B cell (primary cell): ENCODE measurements at regions not wholly inside any gene's neighbourhood (a gene's known extent, or its start where the extent isn't known, plus 50 kb on each side); places are given as distances from the start of the nearest gene placed in this dataset.

ENCODE experiments used
- ATAC-seq: fragments of 200-7000 bp; cut with Tn5 transposase; one replicate; pipeline ENCODE4 v1.10.0; 2021; ENCODE audit warnings: low read depth, mild to moderate bottlenecking, moderate number of reproducible peaks, moderate library complexity
- CTCF ChIA-PET: fragments of 350-600 bp; sonication (Branson Sonifier 250); formaldehyde crosslinking; loops from one replicate; lab custom pipeline; 2021; ENCODE audit warnings: antibody characterized with exemption, inconsistent platforms; lab: Charles Lee
- POLR2A ChIA-PET: fragments of 350-600 bp; sonication (Branson Sonifier 250); formaldehyde crosslinking; loops from one replicate; lab custom pipeline; 2021; ENCODE audit warnings: antibody characterized with exemption; lab: Charles Lee
- DNase-seq: peaks from one replicate; pipeline ENCODE4 v3.0.0; 2013
- H2AFZ ChIP-seq: 2 replicates; pipeline ENCODE4 v1.6.1; 2012; ENCODE audit warnings: mild to moderate bottlenecking, low read depth, low read length; ENCODE audit not compliant: insufficient read depth, poor library complexity, severe bottlenecking
- H3K27ac ChIP-seq, 2 donors: 1 replicate in 1 of 2; 2 replicates in 1 of 2; pipeline ENCODE4 v1.5.1; 2012 to 2013; ENCODE audit warnings: low read length in 2 of 2, mild to moderate bottlenecking in 2 of 2, moderate library complexity in 1 of 2
- H3K27me3 ChIP-seq, 4 experiments: fragments of 200-600 bp in 1 of 4; sonication (generic) in 1 of 4; replicated peaks in 1 of 4; 1 replicate in 2 of 4; 2 replicates in 2 of 4; pipeline versions ENCODE4 v1.6.1 to v1.7.0; 2013 to 2016; ENCODE audit warnings: low read length in 3 of 4, mild to moderate bottlenecking in 2 of 4, mixed read lengths in 1 of 4, moderate library complexity in 1 of 4; ENCODE audit not compliant: insufficient read depth in 4 of 4, control insufficient read depth in 3 of 4; ENCODE audit errors: control extremely low read depth in 1 of 4
- H3K36me3 ChIP-seq, 2 experiments: replicated peaks in 1 of 2; 1 replicate in 1 of 2; 2 replicates in 1 of 2; pipeline versions ENCODE4 v1.6.1 to v1.7.1; 2013; ENCODE audit warnings: low read length in 1 of 2; ENCODE audit not compliant: insufficient read depth in 2 of 2, control insufficient read depth in 1 of 2; ENCODE audit errors: control extremely low read depth in 1 of 2, extremely low read depth in 1 of 2
- H3K4me1 ChIP-seq, 2 donors: fragments of 200-600 bp in 1 of 2; sonication (generic) in 1 of 2; 1 replicate in 1 of 2; 2 replicates in 1 of 2; pipeline versions ENCODE4 v1.5.1 to v1.6.1; 2013 to 2017; ENCODE audit warnings: low read length in 2 of 2; ENCODE audit not compliant: control insufficient read depth in 2 of 2, insufficient read depth in 2 of 2
- H3K4me2 ChIP-seq: replicated peaks from 2 replicates; pipeline ENCODE3; 2012; ENCODE audit warnings: mild to moderate bottlenecking, low read depth, low read length; ENCODE audit not compliant: poor library complexity, severe bottlenecking
- H3K4me3 ChIP-seq, 5 experiments: fragments of 200-600 bp in 1 of 5; sonication (generic) in 1 of 5; 1 replicate in 3 of 5; 2 replicates in 2 of 5; pipeline versions ENCODE4 v1.5.1 to v1.7.0; 2011 to 2016; ENCODE audit warnings: low read length in 4 of 5, mild to moderate bottlenecking in 4 of 5, low read depth in 2 of 5, control low read depth in 1 of 5, moderate library complexity in 1 of 5; ENCODE audit not compliant: insufficient read depth in 1 of 5; ENCODE audit errors: control extremely low read depth in 1 of 5, extremely low read depth in 1 of 5
- H3K79me2 ChIP-seq: fragments of 200-600 bp; sonication (generic); one replicate; pipeline ENCODE4 v1.6.0; 2016; ENCODE audit warnings: low read length; ENCODE audit not compliant: control insufficient read depth, insufficient read depth
- H3K9ac ChIP-seq: fragments of 200-600 bp; sonication (generic); 2 replicates; pipeline ENCODE4 v1.6.1; 2017; ENCODE audit warnings: mild to moderate bottlenecking, low read length, moderate library complexity
- H3K9me3 ChIP-seq, 3 donors: one replicate each; pipeline versions ENCODE4 v1.6.1 to v1.7.1; 2013; ENCODE audit warnings: low read length in 2 of 3; ENCODE audit not compliant: control insufficient read depth in 2 of 3, insufficient read depth in 1 of 3; ENCODE audit errors: control extremely low read depth in 1 of 3
- H4K20me1 ChIP-seq: 2 replicates; pipeline ENCODE4 v1.6.0; 2012; ENCODE audit warnings: mild to moderate bottlenecking, low read length; ENCODE audit not compliant: insufficient read depth, control insufficient read depth, poor library complexity, severe bottlenecking
- H3K27ac Mint-ChIP-seq: one replicate; pipeline ENCODE4 v1.8.0; 2021; ENCODE audit warnings: mixed read lengths
- H3K27me3 Mint-ChIP-seq: one replicate; pipeline ENCODE4 v1.8.0; 2021; ENCODE audit warnings: mixed read lengths
- H3K4me1 Mint-ChIP-seq: one replicate; pipeline ENCODE4 v1.8.0; 2021; ENCODE audit warnings: mixed read lengths
- H3K4me3 Mint-ChIP-seq: one replicate; pipeline ENCODE4 v1.8.0; 2021; ENCODE audit warnings: mixed read lengths
- H3K9me3 Mint-ChIP-seq: one replicate; pipeline ENCODE4 v1.8.0; 2022; ENCODE audit warnings: mixed read lengths; ENCODE audit not compliant: insufficient read depth
- CTCF ChIP-seq: fragments of 200-600 bp; IDR thresholded peaks from one replicate; pipeline ENCODE4 v1.8.0; 2022; ENCODE audit warnings: antibody characterized with exemption, mild to moderate bottlenecking
- EZH2 ChIP-seq: IDR thresholded peaks from 2 replicates; pipeline ENCODE4 v1.6.1; 2012; ENCODE audit warnings: borderline replicate concordance, low read depth, mild to moderate bottlenecking, moderate library complexity, low read length; ENCODE audit not compliant: insufficient read depth, poor library complexity, severe bottlenecking
- WGBS: methylation state at CpG from one replicate; pipeline ENCODE4 v1.1.5; 2013; ENCODE audit warnings: missing lambda C conversion rate; ENCODE audit not compliant: insufficient coverage; 5-methylcytosine and 5-hydroxymethylcytosine counted together
- intact Hi-C: fragments of 100-400 bp; cut with micrococcal nuclease; formaldehyde crosslinking; loops from one replicate; pipeline ENCODE4 v1.10.0; 2022

GRCh38 chr1:59126366-59126765, 170.5 kb upstream of the FGGY start:
- Histone ChIP-seq H3K27me3 (no peaks in the 10 kb centered on the region), H3K36me3 (no peaks in the 10 kb centered on the region), H4K20me1 (no peaks in the 10 kb centered on the region), H2AFZ (no peak overlapping the region), H3K79me2 (no peaks in the 10 kb centered on the region), H3K9ac (no peak overlapping the region), H3K27ac (no peak overlapping the region), H3K4me3 (no peak overlapping the region), H3K4me1 (no peaks in the 10 kb centered on the region), H3K9me3 (no peaks in the 10 kb centered on the region), H3K4me2 (no peak overlapping the region)
- H3K27ac Mint-ChIP-seq: no peak overlapping the region
- POLR2A ChIA-PET: no interaction called here
- DNase-seq: no peak
- TF ChIP-seq EZH2: no peak
- TF ChIP-seq CTCF: no peak
- no peak for ATAC-seq
- no peaks in the 10 kb centered on the region for H3K4me1 Mint-ChIP-seq
- no CpG with 5 or more reads among the region's 1 CpG for WGBS
- H3K4me3 Mint-ChIP-seq: no peak overlapping the region
- no peaks in the 10 kb centered on the region for H3K9me3 Mint-ChIP-seq
- intact Hi-C loops: no loop called here
- peaks cover 16% of the 10 kb centered on the region for H3K27me3 Mint-ChIP-seq
- CTCF ChIA-PET: no interaction called here

GRCh38 chr1:59128239-59128736, 168.6 kb upstream of the FGGY start:
- H3K4me3 ChIP-seq: no peak overlapping the region

More at GRCh38 chr1:59128239-59128736, 168.6 kb upstream of the FGGY start:
- ChIA-PET CTCF (no interaction called here), POLR2A (interaction anchor here (1.1 kb wide), 1 partner anchor 57 kb away, joined by 3 read pairs; no protein-coding TSS in a partner anchor)
- Mint-ChIP-seq H3K9me3 (no peaks in the 10 kb centered on the region), H3K27me3 (peaks cover 12% of the 10 kb centered on the region), H3K4me3 (no peak overlapping the region), H3K4me1 (no peaks in the 10 kb centered on the region), H3K27ac (no peak overlapping the region)
- H3K27ac ChIP-seq: no peak overlapping the region
- no peaks in the 10 kb centered on the region for H3K9me3 ChIP-seq
- no peak overlapping the region for H3K9ac ChIP-seq
- H3K27me3 ChIP-seq: no peaks in the 10 kb centered on the region
- no peaks in the 10 kb centered on the region for H3K79me2 ChIP-seq
- H4K20me1 ChIP-seq: no peaks in the 10 kb centered on the region
- H3K36me3 ChIP-seq: no peaks in the 10 kb centered on the region
- H3K4me2 ChIP-seq: no peak overlapping the region
- intact Hi-C loops: no loop called here
- no peak overlapping the region for H2AFZ ChIP-seq
- ATAC-seq (no peak), DNase-seq (no peak)
- H3K4me1 ChIP-seq: no peaks in the 10 kb centered on the region
- TF ChIP-seq EZH2 (no peak), CTCF (no peak)
- no CpG with 5 or more reads among the region's 1 CpG for WGBS
